SK-N-SH (cell line): ENCODE measurements at regions not wholly inside any gene's neighbourhood (a gene's known extent, or its start where the extent isn't known, plus 50 kb on each side); places are given as distances from the start of the nearest gene placed in this dataset.

Source experiments
- CTCF ChIA-PET: fragments of 300-600, 350-600 bp; formaldehyde crosslinking; extraction: SDS; loops from one replicate; lab custom pipeline; 2021; lab: Yijun Ruan, JAX
- POLR2A ChIA-PET: fragments of 350-600 bp; sonication (Branson Sonifier 250); formaldehyde crosslinking; extraction: SDS; loops from one replicate; lab custom pipeline; 2020; ENCODE audit warnings: antibody characterized with exemption, inconsistent platforms; lab: Yijun Ruan, JAX
- DNase-seq: peaks from one replicate; pipeline ENCODE4 v3.0.0; 2012
- H2AFZ ChIP-seq: fragments of 200-600 bp; sonication (generic); 2 replicates; pipeline ENCODE4 v1.8.1; 2016; ENCODE audit warnings: antibody characterized with exemption, mild to moderate bottlenecking, low read depth
- H3F3A ChIP-seq: fragments of 200-600 bp; sonication (generic); replicated peaks from 2 replicates; pipeline ENCODE3; 2016; ENCODE audit warnings: antibody characterized with exemption, mild to moderate bottlenecking; ENCODE audit not compliant: insufficient read depth
- H3K27ac ChIP-seq, 2 experiments: fragments of 200-500 bp in 1 of 2; fragments of 200-600 bp in 1 of 2; sonication (Bioruptor generic) in 1 of 2; sonication (generic), shearing (Covaris generic) in 1 of 2; 2 replicates each; pipeline versions ENCODE4 v1.5.1 to v1.6.1; 2014 to 2016; ENCODE audit warnings: low read depth in 2 of 2, inconsistent platforms in 1 of 2, low read length in 1 of 2, mild to moderate bottlenecking in 1 of 2, mixed read lengths in 1 of 2
- H3K27me3 ChIP-seq: fragments of 200-600 bp; sonication (generic), shearing (Covaris generic); 2 replicates; pipeline ENCODE4 v1.6.1; 2016; ENCODE audit warnings: mixed run types; ENCODE audit not compliant: insufficient read depth
- H3K36me3 ChIP-seq, 2 experiments: fragments of 200-500 bp in 1 of 2; fragments of 200-600 bp in 1 of 2; sonication (Bioruptor generic) in 1 of 2; sonication (generic) in 1 of 2; replicated peaks in 1 of 2; 2 replicates each; pipeline versions ENCODE3 to v1.5.1; 2014 to 2016; ENCODE audit warnings: low read length in 1 of 2, mild to moderate bottlenecking in 1 of 2; ENCODE audit not compliant: insufficient read depth in 2 of 2, control insufficient read depth in 1 of 2
- H3K4me1 ChIP-seq, 2 experiments: fragments of 200-500 bp in 1 of 2; fragments of 200-600 bp in 1 of 2; sonication (Bioruptor generic) in 1 of 2; sonication (generic), shearing (Covaris generic) in 1 of 2; 2 replicates each; pipeline versions ENCODE4 v1.5.1 to v1.6.1; 2014 to 2016; ENCODE audit warnings: low read depth in 1 of 2, low read length in 1 of 2, mixed run types in 1 of 2; ENCODE audit not compliant: insufficient read depth in 2 of 2, control insufficient read depth in 1 of 2
- H3K4me2 ChIP-seq: fragments of 200-600 bp; sonication (generic), shearing (Covaris generic); 2 replicates; pipeline ENCODE4 v1.6.1; 2017; ENCODE audit warnings: mixed run types
- H3K4me3 ChIP-seq, 2 experiments: fragments of 200-500 bp in 1 of 2; fragments of 200-600 bp in 1 of 2; sonication (Bioruptor generic) in 1 of 2; sonication (generic), shearing (Covaris generic) in 1 of 2; 2 replicates each; pipeline versions ENCODE4 v1.5.1 to v1.8.1; 2014 to 2016; ENCODE audit warnings: low read depth in 2 of 2, inconsistent platforms in 1 of 2, low read length in 1 of 2, mild to moderate bottlenecking in 1 of 2, mixed read lengths in 1 of 2, moderate library complexity in 1 of 2
- H3K79me2 ChIP-seq: fragments of 200-600 bp; sonication (generic); 2 replicates; pipeline ENCODE4 v1.8.1; 2017; ENCODE audit warnings: mild to moderate bottlenecking; ENCODE audit not compliant: insufficient read depth
- H3K9ac ChIP-seq: fragments of 200-600 bp; sonication (generic); 2 replicates; pipeline ENCODE4 v1.6.1; 2017; ENCODE audit warnings: mixed run types
- H3K9me2 ChIP-seq: fragments of 200-600 bp; sonication (generic); 2 replicates; pipeline ENCODE4 v1.6.1; 2017; ENCODE audit warnings: mixed run types
- H3K9me3 ChIP-seq: fragments of 200-600 bp; sonication (generic); 2 replicates; pipeline ENCODE4 v1.6.1; 2017; ENCODE audit warnings: mixed run types, mild to moderate bottlenecking, moderate library complexity
- H4K20me1 ChIP-seq: fragments of 200-600 bp; sonication (generic); 2 replicates; pipeline ENCODE4 v1.6.1; 2017; ENCODE audit warnings: mild to moderate bottlenecking, mixed run types; ENCODE audit not compliant: insufficient read depth
- CTCF ChIP-seq: fragments of 200-600 bp; sonication (generic); IDR thresholded peaks from 2 replicates; pipeline ENCODE4 v1.6.1; 2017; ENCODE audit warnings: antibody characterized with exemption, mild to moderate bottlenecking, moderate library complexity
- ELF1 ChIP-seq: IDR thresholded peaks from 2 replicates; pipeline ENCODE4 v1.4.0; 2012
- FOXJ3 ChIP-seq: sonication (generic); formaldehyde crosslinking; IDR thresholded peaks from 2 replicates; pipeline ENCODE4 v1.5.1; 2020; ENCODE audit warnings: mild to moderate bottlenecking, missing genetic modification reagents
- IRF3 ChIP-seq: fragments of 150-350 bp; IDR thresholded peaks from 2 replicates; pipeline ENCODE4 v1.6.1; 2016; ENCODE audit warnings: mild to moderate bottlenecking, low read depth, low read length
- JUND ChIP-seq: IDR thresholded peaks from 2 replicates; pipeline ENCODE4 v1.4.0; 2012
- MEF2A ChIP-seq: IDR thresholded peaks from 2 replicates; pipeline ENCODE4 v1.4.0; 2012; ENCODE audit warnings: low read depth, borderline replicate concordance
- MXI1 ChIP-seq: IDR thresholded peaks from 2 replicates; pipeline ENCODE4 v1.6.1; 2012; ENCODE audit warnings: mild to moderate bottlenecking, low read depth, low read length, improper control_type of control experiment
- NFIC ChIP-seq: IDR thresholded peaks from 2 replicates; pipeline ENCODE4 v1.4.0; 2012; ENCODE audit warnings: borderline replicate concordance
- NRF1 ChIP-seq: IDR thresholded peaks from 2 replicates; pipeline ENCODE4 v1.6.1; 2012; ENCODE audit warnings: low read depth, mild to moderate bottlenecking, low read length
- PBX3 ChIP-seq: IDR thresholded peaks from 2 replicates; pipeline ENCODE4; 2012
- POLR2AphosphoS5 ChIP-seq: IDR thresholded peaks from 2 replicates; pipeline ENCODE4 v1.6.1; 2012; ENCODE audit warnings: low read depth, low read length
- RAD21 ChIP-seq: IDR thresholded peaks from 2 replicates; pipeline ENCODE4 v1.6.1; 2012; ENCODE audit warnings: mild to moderate bottlenecking, low read length
- RCOR1 ChIP-seq: fragments of 150-350 bp; IDR thresholded peaks from 2 replicates; pipeline ENCODE4 v1.6.1; 2017; ENCODE audit warnings: antibody characterized with exemption, low read length
- RXRA ChIP-seq: IDR thresholded peaks from 2 replicates; pipeline ENCODE4 v1.4.0; 2012; ENCODE audit warnings: low read depth, mild to moderate bottlenecking, borderline replicate concordance
- SIN3A ChIP-seq: IDR thresholded peaks from 2 replicates; pipeline ENCODE4 v1.6.1; 2012; ENCODE audit warnings: low read depth, mild to moderate bottlenecking, low read length, moderate library complexity, borderline replicate concordance
- SMC3 ChIP-seq: IDR thresholded peaks from 2 replicates; pipeline ENCODE4 v1.6.1; 2012; ENCODE audit warnings: low read depth, low read length, improper control_type of control experiment
- TCF12 ChIP-seq: IDR thresholded peaks from 2 replicates; pipeline ENCODE4 v1.4.0; 2012
- USF1 ChIP-seq: IDR thresholded peaks from 2 replicates; pipeline ENCODE4 v1.4.0; 2012; ENCODE audit warnings: low read depth, borderline replicate concordance
- ZBTB33 ChIP-seq: IDR thresholded peaks from 2 replicates; pipeline ENCODE4 v1.4.0; 2012; ENCODE audit warnings: low read depth, borderline replicate concordance
- WGBS: methylation state at CpG from one replicate; pipeline ENCODE4 v1.1.6; 2017; ENCODE audit warnings: low lambda C conversion rate; 5-methylcytosine and 5-hydroxymethylcytosine counted together

GRCh38 chr11:80993536-80993935, 1552.7 kb upstream of the TENM4 start (continued):
- TF ChIP-seq ZBTB33 = no peak
- no peak for TF ChIP-seq RXRA
- TF ChIP-seq, all 33 proteins: peak for 0

GRCh38 chr11:80990885-80991284, 1550.1 kb upstream of the TENM4 start:
- CTCF ChIA-PET = no interaction called here
- Histone ChIP-seq H2AFZ (no peak overlapping the region), H4K20me1 (no peaks in the 10 kb centered on the region), H3K4me2 (no peak overlapping the region), H3K36me3 (no peaks in the 10 kb centered on the region), H3K27ac (no peak overlapping the region), H3K9me3 (no peaks in the 10 kb centered on the region), H3K9ac (no peak overlapping the region), H3K79me2 (no peaks in the 10 kb centered on the region), H3K4me1 (peaks cover 0 to 5% of the 10 kb centered on the region in 2 experiments; a peak in 1 of 4 replicates), H3K27me3 (no peaks in the 10 kb centered on the region), H3K9me2 (no peaks in the 10 kb centered on the region), H3K4me3 (no peak overlapping the region), H3F3A (no peaks in the 10 kb centered on the region)
- 72% methylated on average over 2 of the region's 2 CpGs for WGBS
- POLR2A ChIA-PET = no interaction called here
- no peak for TF ChIP-seq SIN3A
- no peak for TF ChIP-seq RAD21
- no peak for TF ChIP-seq POLR2AphosphoS5
- no peak for TF ChIP-seq SMC3
- TF ChIP-seq CTCF = no peak
- no peak for TF ChIP-seq NRF1
- TF ChIP-seq FOXJ3 = no peak
- no peak for TF ChIP-seq RXRA
- TF ChIP-seq RCOR1 = no peak
- TF ChIP-seq USF1 = no peak
- no peak for TF ChIP-seq IRF3
- TF ChIP-seq ELF1 = no peak
- TF ChIP-seq PBX3 = no peak
- TF ChIP-seq JUND = no peak
- no peak for TF ChIP-seq NFIC
- no peak for TF ChIP-seq MXI1
- TF ChIP-seq ZBTB33 = no peak
- no peak for TF ChIP-seq MEF2A
- no peak for TF ChIP-seq TCF12
- DNase-seq = no peak
